Thoracic aorta (tissue), 2 donors: ENCODE measurements at regions not wholly inside any gene's neighbourhood (a gene's known extent, or its start where the extent isn't known, plus 50 kb on each side); places are given as distances from the start of the nearest gene placed in this dataset.

Source experiments
- ATAC-seq: fragments of 150-250 bp; one replicate; pipeline ENCODE4 v1.8.0; 2017; ENCODE audit warnings: low read depth; ENCODE audit not compliant: insufficient number of reproducible peaks, low FRiP score
- DNase-seq: peaks from one replicate; pipeline ENCODE4 v3.0.0-alpha.2; 2020; ENCODE audit warnings: low spot score
- H3K27ac ChIP-seq, 2 donors: fragments of 200-600 bp; sonication (generic); 1 replicate in 1 of 2; 2 replicates in 1 of 2; pipeline ENCODE4 v1.5.1; 2016; ENCODE audit warnings: mild to moderate bottlenecking in 2 of 2, moderate library complexity in 2 of 2
- H3K27me3 ChIP-seq: fragments of 200-600 bp; sonication (generic); replicated peaks from 2 replicates; pipeline ENCODE4 v1.6.0; 2016; ENCODE audit warnings: mild to moderate bottlenecking; ENCODE audit not compliant: insufficient read depth
- H3K36me3 ChIP-seq: fragments of 200-600 bp; sonication (generic); one replicate; pipeline ENCODE4 v1.5.1; 2016
- H3K4me1 ChIP-seq, 2 donors: fragments of 200-600 bp; sonication (generic); 1 replicate in 1 of 2; 2 replicates in 1 of 2; pipeline versions ENCODE4 v1.5.1 to v1.6.0; 2016; ENCODE audit warnings: low read depth in 2 of 2, mild to moderate bottlenecking in 1 of 2; ENCODE audit not compliant: control insufficient read depth in 1 of 2
- H3K4me3 ChIP-seq: fragments of 200-600 bp; sonication (generic); 2 replicates; pipeline ENCODE4 v1.5.1; 2016; ENCODE audit warnings: mild to moderate bottlenecking
- H3K9me3 ChIP-seq: fragments of 200-600 bp; sonication (generic); 2 replicates; pipeline ENCODE4 v1.5.1; 2016
- CTCF ChIP-seq: fragments of 200-600 bp; sonication (generic); IDR thresholded peaks from one replicate; pipeline ENCODE4 v1.5.1; 2019; ENCODE audit warnings: antibody characterized with exemption

DNA sequence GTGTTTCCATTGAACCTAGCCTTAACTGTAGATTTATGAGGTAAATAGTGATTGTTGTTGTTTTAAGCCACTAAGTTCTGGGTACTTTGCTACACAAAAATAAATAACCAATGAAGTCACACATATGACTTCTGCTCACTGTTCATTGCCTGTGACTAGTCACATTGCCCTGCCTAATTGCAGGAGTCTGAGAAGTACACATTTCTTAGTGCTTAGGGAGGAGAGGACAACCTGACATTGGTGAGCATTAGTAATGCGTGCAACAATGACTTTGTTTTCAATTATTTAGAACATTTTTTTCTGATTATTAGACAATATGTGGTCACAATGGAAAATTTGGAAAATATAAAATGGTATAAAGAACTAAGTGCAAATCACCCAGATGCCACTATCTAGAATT is 133.2 kb upstream of the DAZL start:
- H3K27me3 ChIP-seq = no peaks in the 10 kb centered on the region
- H3K36me3 ChIP-seq = no peaks in the 10 kb centered on the region
- H3K4me3 ChIP-seq = no peak overlapping the region
- ATAC-seq (no peak), DNase-seq (no peak)
- TF ChIP-seq CTCF = no peak
- peaks cover 6% of the 10 kb centered on the region in 2 donors for H3K4me1 ChIP-seq
- no peaks in the 10 kb centered on the region for H3K9me3 ChIP-seq
- H3K27ac ChIP-seq = no peak overlapping the region

DNA sequence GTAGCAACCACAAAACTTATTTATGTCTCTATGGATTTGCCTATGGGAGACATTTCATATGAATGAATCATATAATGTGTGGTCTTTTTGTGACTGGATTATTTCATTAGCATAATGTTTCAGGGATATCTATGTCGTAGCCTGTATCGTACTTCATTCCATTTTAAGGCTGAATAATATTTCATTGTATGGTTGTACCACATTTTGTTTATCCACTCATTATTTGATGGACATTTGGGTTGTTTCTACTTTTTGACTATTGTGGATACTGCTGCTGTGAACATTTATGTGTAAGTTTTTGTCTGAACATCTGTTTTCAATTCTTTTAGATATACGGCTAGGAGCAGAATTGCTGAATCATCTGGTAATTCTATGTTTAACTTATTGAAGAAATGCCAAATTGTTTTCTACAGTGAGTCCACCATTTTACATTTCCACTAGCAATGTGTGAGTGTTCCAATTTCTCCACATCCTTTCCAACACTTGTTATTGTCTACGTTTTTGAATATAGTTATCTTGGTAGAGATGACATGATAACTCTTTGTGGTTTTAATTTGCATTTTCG is 134.4 kb upstream of the DAZL start:
- DNase-seq (no peak), ATAC-seq (no peak)
- H3K4me3 ChIP-seq = no peak overlapping the region
- TF ChIP-seq CTCF = no peak
- H3K27ac ChIP-seq = no peak overlapping the region
- H3K36me3 ChIP-seq = no peaks in the 10 kb centered on the region
- H3K27me3 ChIP-seq = no peaks in the 10 kb centered on the region
- H3K9me3 ChIP-seq = no peaks in the 10 kb centered on the region
- peaks cover 6% of the 10 kb centered on the region in 2 donors for H3K4me1 ChIP-seq

DNA sequence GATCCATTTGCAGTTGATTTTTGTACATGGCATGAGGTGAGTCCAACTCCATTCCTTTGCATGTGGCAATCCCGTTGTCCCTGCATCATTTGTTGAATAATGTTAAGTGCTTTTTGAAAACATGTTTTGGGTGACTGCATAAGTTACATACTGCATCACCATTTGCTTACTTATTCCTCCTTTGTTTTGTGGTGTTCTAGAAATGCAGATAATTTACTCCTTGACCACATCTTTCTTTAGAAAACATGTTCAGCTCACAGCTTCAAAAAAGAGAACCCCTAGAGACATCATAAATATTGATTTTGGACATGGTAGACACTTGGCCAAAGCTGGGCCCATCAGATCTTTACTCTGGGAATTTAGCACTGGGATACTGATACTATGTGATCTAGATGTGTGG is 135.3 kb upstream of the DAZL start:
- Histone ChIP-seq H3K36me3 (no peaks in the 10 kb centered on the region), H3K4me3 (no peak overlapping the region), H3K27ac (no peak overlapping the region), H3K4me1 (peaks cover 6% of the 10 kb centered on the region in 2 donors), H3K9me3 (no peaks in the 10 kb centered on the region), H3K27me3 (no peaks in the 10 kb centered on the region)
- no peak for DNase-seq
- ATAC-seq = no peak
- no peak for TF ChIP-seq CTCF

DNA sequence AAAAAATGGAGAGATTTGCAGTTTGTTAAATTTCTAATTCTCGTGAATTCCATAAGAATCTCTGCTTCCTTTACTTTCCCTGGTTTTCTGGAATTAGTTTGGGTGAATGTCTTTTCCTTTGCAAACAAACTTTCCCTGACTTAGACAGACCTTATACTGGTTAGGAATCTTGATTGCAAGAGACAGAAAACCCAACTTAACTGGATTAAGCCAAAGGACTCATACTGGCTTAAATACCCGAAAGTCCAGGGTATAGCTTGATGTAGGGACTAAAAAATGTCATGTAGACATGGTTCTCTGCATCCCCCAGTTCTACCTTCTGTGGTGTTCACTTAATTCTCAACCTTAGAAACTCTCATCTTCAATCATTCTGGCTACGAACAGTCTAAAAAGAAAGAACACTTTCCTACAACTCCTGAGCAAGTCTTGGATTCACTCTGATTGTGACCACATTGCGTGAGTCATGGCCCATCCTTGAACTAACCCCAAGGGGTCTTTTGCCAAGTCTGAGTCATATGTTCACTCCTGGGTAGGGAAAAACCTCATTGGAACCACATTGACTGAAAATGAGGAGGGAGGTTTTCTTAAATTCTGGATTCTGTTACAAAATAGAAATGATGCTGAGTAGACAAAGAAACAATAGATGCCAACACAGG is 136.0 kb upstream of the DAZL start:
- no peak for DNase-seq
- H3K27me3 ChIP-seq = no peaks in the 10 kb centered on the region
- H3K27ac ChIP-seq = no peak overlapping the region
- no peaks in the 10 kb centered on the region for H3K36me3 ChIP-seq
- no peak for TF ChIP-seq CTCF
- no peak overlapping the region for H3K4me3 ChIP-seq
- H3K9me3 ChIP-seq = no peaks in the 10 kb centered on the region
- ATAC-seq = no peak
- peaks cover 6% of the 10 kb centered on the region in 2 donors for H3K4me1 ChIP-seq

GRCh38 chr3:16741890-16742289 is 136.7 kb upstream of the DAZL start:
- Histone ChIP-seq H3K4me3 (no peak overlapping the region), H3K4me1 (peaks cover 6% of the 10 kb centered on the region in 2 donors), H3K27me3 (no peaks in the 10 kb centered on the region), H3K27ac (peak overlapping the region in 1 of 2 donors; percentile 35), H3K36me3 (no peaks in the 10 kb centered on the region), H3K9me3 (no peaks in the 10 kb centered on the region)
- TF ChIP-seq CTCF = no peak
- ATAC-seq (no peak), DNase-seq (no peak)
